Sigmoid colon (tissue), 6 donors: ENCODE measurements at regions not wholly inside any gene's neighbourhood (a gene's known extent, or its start where the extent isn't known, plus 50 kb on each side); places are given as distances from the start of the nearest gene placed in this dataset.

Experiments used
- DNase-seq: peaks from one replicate; pipeline ENCODE4 v3.0.0-alpha.2; 2019
- H3K27ac ChIP-seq, 4 donors: fragments of 200-600 bp; sonication (generic); one replicate each; pipeline ENCODE4 v1.5.1; 2016 to 2019; ENCODE audit warnings: mild to moderate bottlenecking in 1 of 4
- H3K27me3 ChIP-seq, 3 donors: fragments of 200-600 bp; sonication (generic); one replicate each; pipeline ENCODE4 v1.5.1; 2019; ENCODE audit warnings: mild to moderate bottlenecking in 1 of 3
- H3K36me3 ChIP-seq, 4 donors: fragments of 200-600 bp; sonication (generic); one replicate each; pipeline ENCODE4 v1.5.1; 2016 to 2019
- H3K4me1 ChIP-seq, 4 donors: fragments of 200-600 bp; sonication (generic); one replicate each; pipeline ENCODE4 v1.5.1; 2017 to 2019
- H3K4me3 ChIP-seq, 4 donors: fragments of 200-600 bp; sonication (generic); one replicate each; pipeline ENCODE4 v1.5.1; 2017 to 2019; ENCODE audit warnings: mild to moderate bottlenecking in 2 of 4, moderate library complexity in 1 of 4
- H3K9me3 ChIP-seq, 4 donors: fragments of 200-600 bp in 3 of 4; sonication (generic) in 3 of 4; one replicate each; pipeline versions ENCODE4 v1.5.1 to v1.6.1; 2013 to 2019
- CTCF ChIP-seq, 4 experiments: fragments of 450-650 bp in 3 of 4; fragments of 200-600 bp in 1 of 4; IDR thresholded peaks; one replicate each; pipeline ENCODE4 v1.5.1; 2016 to 2019; ENCODE audit warnings: antibody characterized with exemption in 4 of 4, mild to moderate bottlenecking in 3 of 4, moderate library complexity in 2 of 4
- EP300 ChIP-seq, 4 donors: sonication (generic); formaldehyde crosslinking; IDR thresholded peaks; one replicate each; pipeline ENCODE4 v1.6.1; 2017; ENCODE audit warnings: antibody characterized with exemption in 4 of 4
- POLR2A ChIP-seq, 2 donors: fragments of 450-650 bp; IDR thresholded peaks; one replicate each; pipeline ENCODE4 v1.6.1; 2016; ENCODE audit warnings: antibody characterized with exemption in 2 of 2, mild to moderate bottlenecking in 2 of 2, moderate library complexity in 2 of 2
- POLR2AphosphoS5 ChIP-seq, 4 donors: sonication (generic); formaldehyde crosslinking; IDR thresholded peaks; one replicate each; pipeline ENCODE4 v1.6.1; 2017; ENCODE audit warnings: antibody characterized with exemption in 4 of 4
- WGBS, 2 donors: extraction: QIAGEN DNeasy Blood & Tissue Kit; methylation state at CpG; one replicate each; pipeline ENCODE4 v1.1.7; 2013; 5-methylcytosine and 5-hydroxymethylcytosine counted together
- intact Hi-C: fragments of 100-400 bp; cut with DNase I; formaldehyde crosslinking; loops from one replicate; pipeline ENCODE4 v1.15.1; 2023
- donor health status: healthy with polysubstance abuse.
- donor health status: healthy.

DNA sequence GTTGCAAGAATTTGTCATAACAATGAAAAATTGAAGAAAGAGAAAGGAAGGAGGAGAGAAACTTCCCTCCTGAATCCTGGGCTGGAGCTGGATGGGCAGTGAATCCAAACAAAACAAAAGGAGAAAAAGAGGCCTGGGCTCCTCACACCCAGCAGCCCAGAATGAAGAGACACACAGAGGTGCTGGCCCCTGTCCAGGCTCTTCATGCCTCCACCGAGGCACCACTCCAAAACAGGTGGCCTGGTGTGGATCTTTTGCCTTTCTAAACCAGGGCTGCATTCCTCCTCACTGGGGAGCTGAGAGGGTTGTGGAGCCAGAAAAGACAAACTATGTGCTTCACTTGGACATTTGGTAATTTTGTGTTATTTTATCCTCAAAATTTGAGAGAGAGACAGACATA lies 76.0 kb downstream of the FAM124B start:
- Histone ChIP-seq H3K4me1 (peaks cover 0 to 13% (median 7%) of the 10 kb centered on the region in 4 donors), H3K9me3 (no peaks in the 10 kb centered on the region), H3K27me3 (no peaks in the 10 kb centered on the region), H3K27ac (no peak overlapping the region), H3K36me3 (no peaks in the 10 kb centered on the region), H3K4me3 (no peak overlapping the region)
- no peak for DNase-seq
- no peak for TF ChIP-seq EP300 (IDR thresholded peaks at IDR 0.05)
- TF ChIP-seq POLR2AphosphoS5 (IDR thresholded peaks at IDR 0.05), result no peak
- intact Hi-C loops, result no loop called here
- 54 to 72% methylated on average over 1 of the region's 1 CpG for WGBS, 2 donors

GRCh38 chr2:224324604-224325003 lies 77.3 kb downstream of the FAM124B start:
- Histone ChIP-seq H3K27me3 (no peaks in the 10 kb centered on the region), H3K9me3 (no peaks in the 10 kb centered on the region), H3K27ac (no peak overlapping the region), H3K4me1 (peaks cover 0 to 13% (median 7%) of the 10 kb centered on the region in 4 donors), H3K36me3 (no peaks in the 10 kb centered on the region), H3K4me3 (no peak overlapping the region)
- WGBS, 2 donors, result 30 to 74% methylated on average over 5 of the region's 5 CpGs
- TF ChIP-seq CTCF (IDR thresholded peaks at IDR 0.05) (no peak), EP300 (IDR thresholded peaks at IDR 0.05) (no peak), POLR2A (IDR thresholded peaks at IDR 0.05) (no peak), POLR2AphosphoS5 (IDR thresholded peaks at IDR 0.05) (no peak)
- DNase-seq, result no peak
- intact Hi-C loops, result no loop called here

- intact Hi-C loops, result no loop called here
- H3K4me1 ChIP-seq, result peaks cover 0 to 6% (median 1%) of the 10 kb centered on the region in 4 donors
- H3K27me3 ChIP-seq, result no peaks in the 10 kb centered on the region
- WGBS, 2 donors, result 89 to 94% methylated on average over 1 of the region's 1 CpG
- no peak overlapping the region for H3K4me3 ChIP-seq
- TF ChIP-seq EP300 (IDR thresholded peaks at IDR 0.05) (no peak), POLR2A (IDR thresholded peaks at IDR 0.05) (no peak), CTCF (IDR thresholded peaks at IDR 0.05) (no peak), POLR2AphosphoS5 (IDR thresholded peaks at IDR 0.05) (no peak)
- no peaks in the 10 kb centered on the region for H3K9me3 ChIP-seq
- no peak overlapping the region for H3K27ac ChIP-seq
- H3K36me3 ChIP-seq, result no peaks in the 10 kb centered on the region
- no peak for DNase-seq
These were observed 81.2 kb downstream of the FAM124B start for GRCh38 chr2:224320660-224321059.

GRCh38 chr2:224319750-224320149 lies 82.2 kb downstream of the FAM124B start:
- WGBS, 2 donors, result 45 to 76% methylated on average over 5 of the region's 5 CpGs
- intact Hi-C loops, result no loop called here
- no peak for TF ChIP-seq POLR2AphosphoS5 (IDR thresholded peaks at IDR 0.05)
- no peak for TF ChIP-seq POLR2A (IDR thresholded peaks at IDR 0.05)
- Histone ChIP-seq H3K36me3 (no peaks in the 10 kb centered on the region), H3K4me3 (no peak overlapping the region), H3K27ac (no peak overlapping the region), H3K9me3 (no peaks in the 10 kb centered on the region), H3K27me3 (no peaks in the 10 kb centered on the region), H3K4me1 (no peaks in the 10 kb centered on the region)
- no peak for DNase-seq

DNA sequence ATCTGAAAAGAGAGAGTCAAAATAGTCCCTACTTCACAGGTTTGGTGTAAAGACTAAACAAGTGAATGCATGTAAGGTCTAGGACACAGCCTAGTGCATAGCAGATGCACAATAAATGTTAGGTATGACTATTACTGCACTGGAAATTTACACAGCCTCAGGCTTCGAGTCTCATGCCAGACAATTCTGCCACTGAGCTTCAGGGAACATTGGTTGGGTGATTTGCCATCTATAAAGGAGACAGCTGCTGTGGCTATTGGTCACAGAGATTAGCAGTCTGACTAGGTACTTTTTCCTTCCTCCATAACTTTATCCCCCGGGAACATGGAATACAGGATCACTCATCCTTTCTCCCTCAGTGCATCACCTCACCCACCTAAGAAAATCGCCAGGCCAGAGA lies 89.2 kb downstream of the FAM124B start:
- H3K27ac ChIP-seq, result no peak overlapping the region
- H3K9me3 ChIP-seq, result no peaks in the 10 kb centered on the region
- no peak for DNase-seq
- intact Hi-C loops, result no loop called here
- H3K4me1 ChIP-seq, result peaks cover 0 to 8% (median 0%) of the 10 kb centered on the region in 4 donors
- WGBS, 2 donors, result 79 to 82% methylated on average over 3 of the region's 3 CpGs
- no peaks in the 10 kb centered on the region for H3K36me3 ChIP-seq
- TF ChIP-seq CTCF (IDR thresholded peaks at IDR 0.05) (no peak), POLR2AphosphoS5 (IDR thresholded peaks at IDR 0.05) (no peak), EP300 (IDR thresholded peaks at IDR 0.05) (no peak), POLR2A (IDR thresholded peaks at IDR 0.05) (no peak)
- no peaks in the 10 kb centered on the region for H3K27me3 ChIP-seq
- no peak overlapping the region for H3K4me3 ChIP-seq

DNA sequence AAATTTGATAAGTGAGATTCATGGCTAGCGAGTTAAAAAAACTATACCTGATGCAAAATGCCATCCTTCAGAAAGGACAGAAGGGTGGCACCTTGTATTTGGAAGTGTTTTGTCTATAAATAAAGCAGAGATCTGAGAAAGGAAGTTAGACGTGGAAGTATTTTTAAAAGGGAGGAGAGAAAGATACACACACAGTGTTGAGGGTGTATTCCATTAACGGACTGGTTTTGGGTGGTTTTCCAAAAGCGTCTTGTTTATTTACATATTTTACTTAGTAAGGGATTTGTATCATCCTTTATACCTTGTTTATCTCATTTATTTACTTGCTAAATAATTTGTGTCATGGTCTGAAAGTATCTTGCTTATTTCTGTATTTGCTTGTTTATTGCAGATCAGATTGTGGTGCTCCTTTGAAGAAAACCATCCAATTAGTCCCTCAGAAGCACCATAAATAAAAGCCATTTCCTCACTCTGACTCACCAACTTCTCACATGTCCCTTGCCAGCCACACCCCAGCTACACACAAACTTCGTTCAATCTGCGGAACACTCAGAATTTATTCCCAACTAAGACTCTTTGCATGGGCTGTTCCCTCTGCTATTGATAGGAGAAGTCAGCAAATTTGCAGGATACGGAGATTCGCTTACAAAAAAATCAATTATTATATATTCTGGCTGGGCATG lies 90.8 kb downstream of the FAM124B start:
- no peak for DNase-seq
- TF ChIP-seq POLR2A (IDR thresholded peaks at IDR 0.05), result no peak
- TF ChIP-seq POLR2AphosphoS5 (IDR thresholded peaks at IDR 0.05), result no peak
- no peak for TF ChIP-seq CTCF (IDR thresholded peaks at IDR 0.05)
- TF ChIP-seq EP300 (IDR thresholded peaks at IDR 0.05), result no peak
- Histone ChIP-seq H3K36me3 (no peaks in the 10 kb centered on the region), H3K4me1 (peaks cover 0 to 8% (median 0%) of the 10 kb centered on the region in 4 donors), H3K27me3 (no peaks in the 10 kb centered on the region), H3K27ac (no peak overlapping the region), H3K4me3 (no peak overlapping the region), H3K9me3 (no peaks in the 10 kb centered on the region)
- intact Hi-C loops, result no loop called here
- WGBS, 2 donors, result 70 to 74% methylated on average over 8 of the region's 8 CpGs
